NCI-H2196 treated with DMSO at 0.1 percent for 48 hours (cell line): ENCODE measurements at regions not wholly inside any gene's neighbourhood (a gene's known extent, or its start where the extent isn't known, plus 50 kb on each side); places are given as distances from the start of the nearest gene placed in this dataset.
"Not testable (repeated sequence)": the region's sequence is repeated elsewhere in the genome, so short reads cannot be mapped to it uniquely, and the experiment has no call there.

ENCODE experiments used
- DNase-seq: peaks from one replicate; lab custom pipeline; 2025; ENCODE audit not compliant: unreplicated experiment; lab: John Stamatoyannopoulos, UW

DNA sequence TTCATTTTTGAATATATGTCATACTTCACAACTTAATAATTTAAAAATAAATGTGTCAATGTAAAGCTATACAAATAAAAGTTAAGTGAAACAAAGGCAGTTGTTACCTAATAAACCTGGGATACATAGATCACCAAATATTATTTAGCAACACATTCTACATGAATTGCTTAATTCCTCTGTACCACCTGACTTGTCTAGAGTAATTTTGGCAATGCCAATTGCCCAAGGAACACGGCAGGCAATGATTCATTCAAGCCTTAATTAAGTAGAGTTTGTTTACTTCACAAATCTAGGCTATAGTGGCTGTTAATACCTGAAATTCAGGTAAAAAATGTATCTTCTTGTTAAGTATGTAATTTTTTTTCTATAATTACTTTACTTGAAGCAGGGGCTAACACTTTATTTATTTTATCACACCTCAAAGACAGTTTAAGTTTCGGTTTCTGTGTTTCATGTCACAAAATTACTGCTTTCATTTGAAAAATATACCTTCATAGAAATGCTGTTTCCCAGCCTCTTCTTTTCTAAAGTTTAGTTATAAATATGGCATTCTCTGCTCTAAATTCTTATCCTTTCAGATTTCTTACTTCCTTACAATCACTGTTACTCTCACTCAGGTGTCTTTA lies 705.7 kb downstream of the SLITRK5 start:
- DNase-seq, result no peak

- DNase-seq, result no peak
These were observed 706.7 kb downstream of the SLITRK5 start for GRCh38 chr13:88377852-88378251.

- no peak for DNase-seq
These were observed 713.4 kb downstream of the SLITRK5 start for GRCh38 chr13:88384542-88384941.

GRCh38 chr13:88395804-88396203 lies 724.6 kb downstream of the SLITRK5 start:
- no peak for DNase-seq

- DNase-seq, result no peak
These were observed 740.5 kb downstream of the SLITRK5 start for GRCh38 chr13:88411696-88412095.

DNA sequence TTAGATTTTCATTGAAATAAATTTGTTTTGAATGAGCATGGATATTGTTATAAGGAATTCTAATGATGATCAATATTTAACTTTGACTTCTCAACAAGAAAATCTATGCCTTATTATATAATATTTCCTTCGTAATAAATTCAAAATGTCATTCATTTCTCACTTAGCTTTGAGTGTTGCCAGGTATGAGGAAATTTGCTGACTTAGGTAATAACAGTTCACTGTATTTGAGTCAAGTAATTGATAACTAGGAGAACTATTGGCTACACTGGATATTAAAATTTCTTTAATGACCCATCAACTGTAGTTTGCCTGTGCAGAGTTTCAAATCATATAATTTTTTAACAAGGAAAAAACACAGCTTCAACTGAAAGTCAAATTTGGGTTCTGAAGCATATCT lies 746.6 kb downstream of the SLITRK5 start:
- no peak for DNase-seq

GRCh38 chr13:88424463-88424862 lies 753.3 kb downstream of the SLITRK5 start:
- no peak for DNase-seq

DNA sequence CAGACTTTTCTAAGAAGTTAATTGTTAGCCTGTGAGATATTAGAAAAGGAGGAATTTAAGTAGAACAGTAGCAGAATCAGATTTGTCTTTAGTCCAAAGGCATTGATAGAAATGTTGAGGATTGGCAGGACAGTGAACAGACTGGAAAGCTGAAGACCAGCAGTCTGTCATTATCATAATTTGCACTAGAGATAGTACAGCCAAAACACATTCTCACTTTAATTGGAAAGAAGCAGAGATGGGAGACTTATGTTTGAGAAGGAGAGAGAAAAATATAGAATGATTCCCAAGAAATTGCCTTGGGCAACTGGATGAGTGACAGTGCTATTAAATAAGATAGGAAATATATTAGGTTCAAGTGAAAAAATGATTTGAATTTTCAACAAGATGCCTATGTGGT lies 755.5 kb downstream of the SLITRK5 start:
- no peak for DNase-seq

DNA sequence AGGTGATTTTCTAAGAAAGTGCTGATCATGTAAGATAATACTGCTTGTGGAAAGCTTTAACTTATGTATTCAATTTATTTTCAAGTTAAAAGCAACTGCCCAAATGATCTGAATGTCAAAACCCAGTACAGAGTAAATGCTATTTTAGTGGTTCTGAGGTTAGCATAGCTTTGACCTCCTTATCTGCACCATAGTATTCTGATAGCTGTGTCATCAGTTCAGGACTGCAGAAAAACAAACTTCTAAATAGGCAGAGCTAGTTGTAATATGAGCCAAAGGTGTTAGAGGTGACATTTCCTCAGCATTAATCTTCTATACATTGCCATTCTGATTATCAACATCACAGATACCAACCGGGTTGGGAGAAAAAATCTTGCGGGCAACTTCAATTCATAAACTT lies 758.7 kb downstream of the SLITRK5 start:
- DNase-seq, result no peak

- DNase-seq, result no peak
These were observed 763.8 kb downstream of the SLITRK5 start for GRCh38 chr13:88434953-88435352.

- DNase-seq, result no peak
These were observed 765.8 kb downstream of the SLITRK5 start for GRCh38 chr13:88436974-88437373.

GRCh38 chr13:88450515-88450914 lies 779.3 kb downstream of the SLITRK5 start:
- DNase-seq, result no peak

DNA sequence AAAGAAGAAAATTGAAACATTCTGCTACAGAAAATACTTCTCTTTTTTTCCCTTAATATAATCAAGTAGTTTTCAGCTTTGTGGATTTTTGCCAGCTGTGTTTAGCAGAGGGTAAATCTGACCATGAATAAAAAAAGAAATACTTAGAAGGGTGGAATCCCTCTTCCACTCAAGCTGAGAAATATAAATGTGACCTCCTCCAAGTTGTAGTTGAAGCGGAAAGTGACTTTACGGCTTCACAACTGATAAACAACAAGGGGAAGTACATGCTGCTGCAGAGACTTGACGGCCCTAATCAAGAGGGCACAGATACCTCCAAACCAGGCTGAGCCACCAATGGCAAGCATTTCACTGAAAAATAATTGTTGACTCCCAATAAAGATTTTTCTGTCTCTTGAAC lies 785.0 kb downstream of the SLITRK5 start:
- no peak for DNase-seq

- no peak for DNase-seq
These were observed 788.2 kb downstream of the SLITRK5 start for GRCh38 chr13:88459331-88459730.

DNA sequence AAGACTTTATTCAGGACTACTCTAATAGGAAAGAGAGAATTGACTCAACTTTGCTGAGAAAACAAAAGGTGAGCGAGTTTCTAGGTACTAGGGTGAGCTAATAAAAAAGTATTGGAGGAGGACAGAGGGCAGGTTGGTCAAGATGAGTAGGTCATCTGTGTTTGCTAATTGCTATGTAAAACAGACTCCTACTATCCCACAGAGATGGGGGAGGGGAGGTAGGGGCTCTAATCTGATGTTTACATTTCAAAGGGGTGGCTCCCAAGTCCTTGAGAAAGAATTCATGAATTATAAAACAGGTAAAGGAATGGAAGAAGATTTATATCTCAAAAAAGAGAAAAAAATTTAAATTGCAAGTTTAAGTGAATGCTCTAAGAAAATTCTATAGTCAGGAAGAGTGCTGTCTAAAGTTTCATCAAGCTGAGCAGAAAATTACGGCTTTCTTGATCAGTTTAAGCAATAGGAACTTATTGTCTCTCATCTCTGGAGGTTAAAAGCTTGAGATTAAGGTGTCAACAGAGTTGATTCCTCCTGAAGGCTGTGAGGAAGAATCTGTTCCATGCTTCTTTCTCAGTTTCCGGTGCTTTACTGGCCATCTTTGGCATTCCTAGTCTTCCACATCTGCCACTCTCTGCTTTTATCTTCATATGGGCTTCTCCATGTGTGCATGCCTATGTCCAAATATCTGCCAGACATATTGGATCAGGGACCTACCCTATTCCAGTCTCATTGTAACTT lies 790.3 kb downstream of the SLITRK5 start:
- DNase-seq, result no peak

GRCh38 chr13:88464851-88465250 lies 793.7 kb downstream of the SLITRK5 start:
- no peak for DNase-seq

DNA sequence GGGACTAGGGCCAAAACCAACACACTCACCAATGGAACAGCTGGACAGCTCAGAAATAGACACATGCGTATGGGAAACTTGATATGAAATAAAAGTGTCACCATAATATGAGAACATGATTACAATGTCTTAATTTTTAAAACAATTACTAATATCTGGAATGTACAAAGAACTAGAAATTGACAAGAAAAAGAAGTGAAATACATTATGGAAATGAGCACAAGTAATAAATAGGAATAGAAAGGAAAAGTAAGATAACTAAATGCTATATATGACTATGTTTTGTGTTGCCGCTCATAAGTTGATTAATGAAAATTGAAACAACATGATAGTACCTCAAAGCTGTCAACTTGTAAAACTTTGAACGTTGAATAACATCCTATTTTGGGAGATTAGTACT lies 801.1 kb downstream of the SLITRK5 start:
- no peak for DNase-seq

DNA sequence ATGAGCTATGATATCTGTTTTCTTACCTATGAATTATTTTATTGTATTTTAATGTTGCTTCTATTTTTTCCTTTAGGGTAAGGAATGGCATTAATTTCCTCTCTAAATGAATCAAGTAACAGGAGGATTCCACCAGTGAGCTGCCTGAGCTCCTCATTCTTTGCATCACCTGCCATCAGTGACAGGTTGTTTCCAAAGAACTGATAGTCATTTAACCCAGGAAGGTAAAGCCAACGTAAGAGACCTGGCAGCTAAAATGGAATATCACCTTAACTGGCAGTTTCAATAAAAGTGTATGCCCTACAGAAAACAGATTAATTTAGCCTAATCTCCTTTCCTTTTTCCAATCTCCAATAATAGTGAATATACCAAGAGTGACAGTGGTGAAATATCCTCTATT lies 812.0 kb downstream of the SLITRK5 start:
- no peak for DNase-seq

GRCh38 chr13:88507909-88508308 lies 836.7 kb downstream of the SLITRK5 start:
- DNase-seq, result no peak

GRCh38 chr13:88512993-88513392 lies 841.8 kb downstream of the SLITRK5 start:
- not testable (repeated sequence) for DNase-seq

DNA sequence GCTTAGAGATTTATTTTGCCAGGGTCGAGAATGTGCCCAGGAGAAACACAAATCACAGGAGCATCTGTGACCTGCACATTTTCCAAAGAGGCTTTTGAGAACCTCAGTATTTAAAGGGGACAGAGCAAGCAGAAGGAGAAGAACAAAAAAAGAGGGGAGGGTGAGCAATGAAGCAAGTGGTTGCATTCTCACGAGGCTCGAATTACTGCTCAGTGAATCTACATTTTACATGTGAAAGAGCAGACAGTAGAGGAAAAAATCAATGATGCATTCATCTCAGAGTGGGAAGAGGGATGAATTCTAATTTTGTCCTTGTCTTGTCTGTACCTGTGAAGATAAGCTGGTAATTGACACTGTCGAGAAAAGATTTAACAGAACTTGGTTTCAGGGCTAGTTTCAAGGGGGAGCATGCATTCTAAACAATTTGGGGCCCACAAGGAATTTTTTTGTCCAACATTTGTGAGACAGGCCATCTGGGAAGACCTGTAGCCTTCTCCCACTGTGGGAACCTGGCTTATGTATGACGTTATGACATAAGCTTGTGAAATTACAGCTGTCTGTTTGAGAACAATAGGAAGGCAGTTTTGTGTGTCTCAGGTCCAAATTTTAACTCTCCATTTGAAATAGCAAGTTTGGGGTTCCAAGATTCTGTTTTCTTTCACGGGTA lies 855.1 kb downstream of the SLITRK5 start:
- no peak for DNase-seq

- DNase-seq, result no peak
These were observed 855.7 kb downstream of the SLITRK5 start for GRCh38 chr13:88526853-88527215.
